GM23338 (cell line): ENCODE measurements at regions not wholly inside any gene's neighbourhood (a gene's known extent, or its start where the extent isn't known, plus 50 kb on each side); places are given as distances from the start of the nearest gene placed in this dataset.

Experiments
- CREB1 ChIP-seq: fragments of 250-450 bp; sonication (Bioruptor Pico); IDR thresholded peaks from 2 replicates; pipeline ENCODE4 v1.5.0; 2020; ENCODE audit warnings: low read depth, mild to moderate bottlenecking, moderate library complexity
- CTCF ChIP-seq, 2 experiments: fragments of 200-600 bp in 1 of 2; sonication (generic) in 1 of 2; conservative IDR thresholded peaks; 2 replicates each; pipeline versions ENCODE4 v1.5.1 to v1.6.1; 2016 to 2017; ENCODE audit warnings: antibody characterized with exemption in 2 of 2, low read depth in 2 of 2, mild to moderate bottlenecking in 2 of 2, moderate library complexity in 1 of 2
- ETS1 ChIP-seq: IDR thresholded peaks from 2 replicates; pipeline ENCODE4 v1.6.1; 2016; ENCODE audit warnings: antibody characterized with exemption
- EZH2 ChIP-seq: fragments of 200-600 bp; sonication (generic); IDR thresholded peaks from one replicate; pipeline ENCODE4 v1.8.0; 2017; ENCODE audit warnings: antibody characterized with exemption, mild to moderate bottlenecking, low read depth; ENCODE audit not compliant: unreplicated experiment
- EZH2phosphoT487 ChIP-seq: fragments of 200-600 bp; sonication (generic); IDR thresholded peaks from one replicate; pipeline ENCODE4 v1.8.1; 2018; ENCODE audit warnings: antibody characterized with exemption; ENCODE audit not compliant: unreplicated experiment
- JUNB ChIP-seq: IDR thresholded peaks from one replicate; pipeline ENCODE4 v1.6.1; 2016; ENCODE audit warnings: antibody characterized with exemption; ENCODE audit not compliant: unreplicated experiment
- POLR2AphosphoS5 ChIP-seq: IDR thresholded peaks from 2 replicates; pipeline ENCODE4 v1.6.1; 2016; ENCODE audit warnings: antibody characterized with exemption, low read depth
- REST ChIP-seq: IDR thresholded peaks from one replicate; pipeline ENCODE4 v1.6.1; 2018; ENCODE audit warnings: antibody characterized with exemption; ENCODE audit not compliant: unreplicated experiment
- STAT1 ChIP-seq: IDR thresholded peaks from one replicate; pipeline ENCODE4 v1.6.1; 2016; ENCODE audit warnings: antibody characterized with exemption; ENCODE audit not compliant: unreplicated experiment
- ZNF331 ChIP-seq: fragments of 250-450 bp; sonication (Bioruptor Pico); IDR thresholded peaks from 2 replicates; pipeline ENCODE4 v1.5.0; 2020; ENCODE audit warnings: low read depth, mild to moderate bottlenecking, moderate library complexity
- ZNF462 ChIP-seq: fragments of 250-450 bp; sonication (Bioruptor Pico); IDR thresholded peaks from 2 replicates; pipeline ENCODE4 v1.5.0; 2020; ENCODE audit warnings: mild to moderate bottlenecking, moderate library complexity

- TF ChIP-seq POLR2AphosphoS5 (no peak), ETS1 (no peak), CTCF (conservative IDR thresholded peaks at IDR 0.05; ENCODE audit: low read depth in 2 of 2) (no peak), EZH2phosphoT487 (no peak), ZNF331 (CRISPR knock-in tag) (no peak), REST (no peak), EZH2 (no peak), JUNB (no peak), STAT1 (no peak), CREB1 (no peak), ZNF462 (CRISPR knock-in tag) (no peak)
Observed at GRCh38 chr10:10647331-10647730, 370.3 kb upstream of the CELF2 start.
